ENCODE measurements at regions not wholly inside any gene's neighbourhood (a gene's known extent, or its start where the extent isn't known, plus 50 kb on each side); places are given as distances from the start of the nearest gene placed in this dataset.

- Mint-ChIP-seq H3K4me1 (no peaks in the 10 kb centered on the region), H3K36me3 (no peaks in the 10 kb centered on the region), H3K9me3 (peaks cover 11% of the 10 kb centered on the region), H3K4me3 (no peak overlapping the region), H3K27ac (no peak overlapping the region), H3K27me3 (ENCODE audit: low read depth) (no peaks in the 10 kb centered on the region; the same call in 1 of the 2 replicates)
- CTCF ChIA-PET = no interaction called here
- POLR2A ChIA-PET = no interaction called here
- ATAC-seq (no peak), DNase-seq (ENCODE audit: low spot score) (no peak)
- TF ChIP-seq KAT7 (CRISPR knock-in tag; IDR thresholded peaks at IDR 0.05; ENCODE audit: borderline replicate concordance) = no peak
- no peak for TF ChIP-seq ZNF425 (CRISPR knock-in tag; conservative IDR thresholded peaks at IDR 0.05)
- no peak for TF ChIP-seq EMX1 (CRISPR knock-in tag; IDR thresholded peaks at IDR 0.05)
- no peak for TF ChIP-seq ATF2 (CRISPR knock-in tag; IDR thresholded peaks at IDR 0.05; ENCODE audit: borderline replicate concordance, low read depth)
- no peak for TF ChIP-seq USF2 (CRISPR knock-in tag; IDR thresholded peaks at IDR 0.05)
- no peak for TF ChIP-seq ZNF121 (CRISPR knock-in tag; IDR thresholded peaks at IDR 0.05)
- no peak for TF ChIP-seq NR3C1 (CRISPR knock-in tag; conservative IDR thresholded peaks at IDR 0.05; ENCODE audit: low read depth)
- no peak for TF ChIP-seq ATF6 (CRISPR knock-in tag; IDR thresholded peaks at IDR 0.05)
- no peak for TF ChIP-seq RORB (CRISPR knock-in tag; IDR thresholded peaks at IDR 0.05)
- TF ChIP-seq ZNF263 (CRISPR knock-in tag; IDR thresholded peaks at IDR 0.05; ENCODE audit: low read depth) = no peak
- no peak for TF ChIP-seq TEAD4 (CRISPR knock-in tag; IDR thresholded peaks at IDR 0.05)
- TF ChIP-seq IRF2 (CRISPR knock-in tag; IDR thresholded peaks at IDR 0.05; ENCODE audit: borderline replicate concordance, low read depth) = no peak
Measured at GRCh38 chr16:82476786-82477185, 150.0 kb upstream of the CDH13 start.

GRCh38 chr16:82470620-82471152 is 156.1 kb upstream of the CDH13 start:
- no peak for DNase-seq (ENCODE audit: low spot score)
- no peaks in the 10 kb centered on the region for H3K27me3 Mint-ChIP-seq (ENCODE audit: low read depth)
- no peak overlapping the region for H3K27ac Mint-ChIP-seq
- H3K36me3 Mint-ChIP-seq = no peaks in the 10 kb centered on the region
- H3K4me3 Mint-ChIP-seq = no peak overlapping the region
- POLR2A ChIA-PET = no interaction called here
- CTCF ChIA-PET = interaction anchor here (1.4 to 2.4 kb wide), 2 partner anchors 14 kb away, joined by 7 to 9 read pairs; no protein-coding TSS in a partner anchor
- ATAC-seq = no peak
- TF ChIP-seq GABPB1 (CRISPR knock-in tag; IDR thresholded peaks at IDR 0.05) (peak; percentile 97), ZNF219 (CRISPR knock-in tag; IDR thresholded peaks at IDR 0.05; ENCODE audit: borderline replicate concordance) (no peak)
- no peaks in the 10 kb centered on the region for H3K4me1 Mint-ChIP-seq
- peaks cover 11% of the 10 kb centered on the region for H3K9me3 Mint-ChIP-seq

- no peak overlapping the region for H3K4me3 Mint-ChIP-seq
- DNase-seq (ENCODE audit: low spot score) (no peak), ATAC-seq (no peak)
- ChIA-PET POLR2A (no interaction called here), CTCF (interaction anchor here (2.4 kb wide), 1 partner anchor 14 kb away, joined by 9 read pairs; no protein-coding TSS in a partner anchor)
- H3K36me3 Mint-ChIP-seq = no peaks in the 10 kb centered on the region
- no peak overlapping the region for H3K27ac Mint-ChIP-seq
- peaks cover 11% of the 10 kb centered on the region for H3K9me3 Mint-ChIP-seq
- H3K4me1 Mint-ChIP-seq = no peaks in the 10 kb centered on the region
- H3K27me3 Mint-ChIP-seq (ENCODE audit: low read depth) = no peaks in the 10 kb centered on the region
- TF ChIP-seq KAT7 (CRISPR knock-in tag; IDR thresholded peaks at IDR 0.05; ENCODE audit: borderline replicate concordance) (no peak), ERG (CRISPR knock-in tag; IDR thresholded peaks at IDR 0.05) (no peak), EMX1 (CRISPR knock-in tag; IDR thresholded peaks at IDR 0.05) (no peak), CDX4 (CRISPR knock-in tag; IDR thresholded peaks at IDR 0.05; ENCODE audit: borderline replicate concordance) (no peak), IRF1 (CRISPR knock-in tag; IDR thresholded peaks at IDR 0.05) (no peak), SMAD3 (CRISPR knock-in tag; IDR thresholded peaks at IDR 0.05; ENCODE audit: borderline replicate concordance) (no peak), RELA (CRISPR knock-in tag; IDR thresholded peaks at IDR 0.05; ENCODE audit: borderline replicate concordance) (no peak), ESRRA (CRISPR knock-in tag; IDR thresholded peaks at IDR 0.05; ENCODE audit: borderline replicate concordance) (no peak)
Measured at GRCh38 chr16:82470016-82470415, 156.8 kb upstream of the CDH13 start.
